Endothelial cell of umbilical vein (primary cell): ENCODE measurements at regions not wholly inside any gene's neighbourhood (a gene's known extent, or its start where the extent isn't known, plus 50 kb on each side); places are given as distances from the start of the nearest gene placed in this dataset.

Experiments
- CTCF ChIP-seq, 2 donors: IDR thresholded peaks; 1 replicate in 1 of 2; 2 replicates in 1 of 2; pipeline ENCODE4 v1.5.1; 2011; ENCODE audit warnings: low read length in 2 of 2, mild to moderate bottlenecking in 2 of 2, moderate library complexity in 2 of 2, control low read depth in 1 of 2, inconsistent platforms in 1 of 2, low read depth in 1 of 2; ENCODE audit not compliant: insufficient read depth in 1 of 2; ENCODE audit errors: extremely low read depth in 1 of 2
- EZH2 ChIP-seq: IDR thresholded peaks from 2 replicates; pipeline ENCODE4 v1.6.1; 2012; ENCODE audit warnings: borderline replicate concordance, low read depth, mild to moderate bottlenecking, moderate library complexity, low read length, inconsistent platforms; ENCODE audit not compliant: severe bottlenecking
- FOS ChIP-seq: IDR thresholded peaks from 2 replicates; pipeline ENCODE4 v1.6.1; 2011; ENCODE audit warnings: mild to moderate bottlenecking, low read length, moderate library complexity, borderline replicate concordance; ENCODE audit not compliant: insufficient read depth
- GATA2 ChIP-seq: IDR thresholded peaks from 2 replicates; pipeline ENCODE4 v1.7.0; 2011; ENCODE audit warnings: low read depth, mild to moderate bottlenecking, moderate library complexity, mixed read lengths, low read length; ENCODE audit not compliant: insufficient read length, insufficient read depth
- JUN ChIP-seq: IDR thresholded peaks from 2 replicates; pipeline ENCODE4 v1.6.1; 2011; ENCODE audit warnings: borderline replicate concordance, low read depth; ENCODE audit not compliant: insufficient read length, insufficient read depth
- MAX ChIP-seq: IDR thresholded peaks from 2 replicates; pipeline ENCODE4 v1.6.1; 2011; ENCODE audit not compliant: insufficient read depth, insufficient read length
- MYC ChIP-seq: IDR thresholded peaks from one replicate; pipeline ENCODE4 v1.6.1; 2011; ENCODE audit warnings: mild to moderate bottlenecking, low read depth, low read length
- POLR2A ChIP-seq: IDR thresholded peaks from 2 replicates; pipeline ENCODE4 v1.6.1; 2012; ENCODE audit warnings: low read depth, mild to moderate bottlenecking, control low read depth, low read length
- POLR2AphosphoS5 ChIP-seq: IDR thresholded peaks from 2 replicates; pipeline ENCODE4 v1.6.1; 2012; ENCODE audit warnings: low read depth, mild to moderate bottlenecking, control low read depth, low read length, moderate library complexity; ENCODE audit not compliant: insufficient read depth

GRCh38 chr4:129998436-129999150 is 902.6 kb downstream of the C4orf33 start:
- TF ChIP-seq CTCF (IDR thresholded peaks at IDR 0.05; ENCODE audit: extremely low read depth in 1 of 2, insufficient read depth in 1 of 2, low read depth in 1 of 2, low read length in 2 of 2) (no peak), POLR2A (no peak), MYC (no peak), MAX (no peak), EZH2 (no peak), JUN (no peak), POLR2AphosphoS5 (no peak), GATA2 (no peak), FOS (no peak)
